Skin epidermis (tissue), 12 donors: ENCODE measurements at regions not wholly inside any gene's neighbourhood (a gene's known extent, or its start where the extent isn't known, plus 50 kb on each side); places are given as distances from the start of the nearest gene placed in this dataset.
A peak's percentile ranks its signal among the peaks of the same experiment; 100 is the strongest.
"Not testable (repeated sequence)": the region's sequence is repeated elsewhere in the genome, so short reads cannot be mapped to it uniquely, and the experiment has no call there.

Source experiments
- H3K27ac ChIP-seq, 21 experiments: fragments of 200-600 bp; sonication (generic) in 11 of 21; one replicate each; pipeline ENCODE4 v1.5.0; 2020; ENCODE audit warnings: mild to moderate bottlenecking in 3 of 21, inconsistent platforms in 2 of 21, moderate library complexity in 2 of 21
- H3K4me3 ChIP-seq, 7 experiments: fragments of 200-600 bp; sonication (generic) in 2 of 7; one replicate each; pipeline ENCODE4 v1.5.0; 2020; ENCODE audit warnings: inconsistent platforms in 2 of 7, mild to moderate bottlenecking in 2 of 7, moderate library complexity in 1 of 7

DNA sequence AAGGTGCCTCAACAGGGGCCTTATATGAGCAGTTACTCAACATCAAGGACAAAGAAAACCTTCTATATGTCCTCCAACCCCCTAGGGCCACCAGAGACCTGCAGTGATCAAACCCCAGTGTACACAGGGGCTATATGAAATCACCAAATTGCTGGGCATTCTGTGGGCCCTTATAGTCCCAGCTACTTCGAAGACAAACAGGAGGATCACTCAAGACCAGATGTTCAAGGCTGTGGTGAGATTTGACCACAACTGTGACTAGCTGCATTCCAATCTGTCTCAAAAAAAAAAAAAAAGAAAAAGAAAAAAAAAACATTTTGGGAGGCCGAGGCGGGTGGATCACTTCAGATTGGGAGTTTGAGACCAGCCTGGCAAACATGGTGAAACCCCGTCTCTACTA, 51.0 kb upstream of the PRB2 start:
- peak overlapping the region in 1 of 21 experiments; percentile 47 for H3K27ac ChIP-seq
- H3K4me3 ChIP-seq: no peak overlapping the region

DNA sequence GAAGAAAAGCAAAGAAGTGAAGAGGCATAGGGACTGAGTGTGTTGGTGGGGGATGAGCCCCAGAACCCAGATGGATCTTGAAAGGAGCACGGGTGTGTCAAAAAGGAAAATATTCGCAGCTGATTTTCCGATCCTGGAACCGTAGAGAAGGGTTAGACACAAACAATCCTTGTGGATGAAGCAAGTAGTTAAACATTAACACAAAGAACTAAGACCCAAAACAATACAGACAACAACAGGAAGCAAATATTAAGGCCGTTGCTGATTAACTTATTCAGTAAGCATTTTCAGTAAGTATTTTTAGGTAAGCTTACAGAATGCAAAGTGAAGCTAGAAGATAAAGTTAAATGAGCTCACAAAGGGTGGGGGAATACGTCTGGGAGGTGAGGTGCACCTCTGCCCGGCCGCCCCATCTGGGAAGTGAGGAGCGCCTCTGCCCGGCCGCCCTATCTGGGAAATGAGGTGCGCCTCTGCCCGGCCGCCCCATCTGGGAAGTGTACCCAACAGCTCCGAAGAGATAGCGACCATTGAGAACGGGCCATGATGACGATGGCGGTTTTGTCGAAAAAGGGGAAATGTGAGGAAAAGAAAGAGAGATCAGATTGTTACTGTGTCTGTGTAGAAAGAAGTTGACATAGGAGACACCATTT, 62.8 kb upstream of the PRB2 start:
- Histone ChIP-seq H3K4me3 (no peak overlapping the region), H3K27ac (no peak overlapping the region)

DNA sequence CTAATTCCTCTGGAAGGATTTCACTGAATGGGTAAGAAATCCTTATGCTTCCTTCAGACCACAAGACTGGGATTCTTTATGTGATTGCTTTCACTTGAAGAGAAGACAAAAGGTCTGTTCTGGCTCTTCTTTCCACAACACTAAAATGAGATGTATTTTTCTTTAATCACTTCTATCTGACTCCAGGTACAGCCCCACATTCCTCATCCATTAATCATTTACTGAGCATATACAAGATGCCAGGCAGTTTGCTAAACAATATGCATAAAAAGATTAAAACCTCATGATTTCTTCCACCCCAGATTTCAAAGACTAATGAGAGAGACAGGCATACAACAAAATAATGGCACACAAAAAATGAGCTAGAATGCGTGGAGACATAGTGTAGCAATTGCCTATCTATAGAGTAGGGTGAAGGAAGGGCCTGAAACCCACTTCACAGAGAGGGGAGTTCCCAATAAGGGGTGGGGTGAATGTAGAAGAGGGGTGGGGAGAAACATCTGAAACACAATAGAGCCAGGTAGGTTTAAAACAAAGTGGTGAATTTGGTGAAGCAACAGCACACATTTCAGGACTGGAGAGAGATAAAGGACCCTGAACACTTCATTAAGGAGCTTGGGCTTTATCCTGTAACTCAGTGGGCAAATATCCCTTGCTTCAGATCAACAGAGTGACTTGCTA, 65.1 kb upstream of the PRB2 start:
- Histone ChIP-seq H3K27ac (no peak overlapping the region), H3K4me3 (no peak overlapping the region)

DNA sequence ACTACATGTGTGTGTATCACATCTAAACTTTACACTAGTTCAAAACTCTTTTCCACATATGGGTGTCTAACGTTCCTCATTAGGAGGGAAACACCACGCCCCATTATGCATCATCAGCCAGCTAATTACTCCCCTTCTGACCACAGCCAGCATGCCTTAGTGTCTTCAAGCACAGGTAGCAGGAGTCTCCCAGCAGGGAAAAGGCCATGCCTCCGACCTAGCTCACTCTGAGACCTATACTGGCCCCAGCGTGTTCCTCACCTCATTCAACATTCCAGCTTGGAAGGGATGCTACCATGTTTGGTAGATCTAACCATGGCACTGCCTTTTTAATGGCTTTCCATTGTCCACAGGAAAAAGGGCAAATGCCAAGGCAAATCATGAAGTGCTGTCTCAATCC, 66.1 kb upstream of the PRB2 start:
- H3K4me3 ChIP-seq: no peak overlapping the region
- H3K27ac ChIP-seq: no peak overlapping the region

DNA sequence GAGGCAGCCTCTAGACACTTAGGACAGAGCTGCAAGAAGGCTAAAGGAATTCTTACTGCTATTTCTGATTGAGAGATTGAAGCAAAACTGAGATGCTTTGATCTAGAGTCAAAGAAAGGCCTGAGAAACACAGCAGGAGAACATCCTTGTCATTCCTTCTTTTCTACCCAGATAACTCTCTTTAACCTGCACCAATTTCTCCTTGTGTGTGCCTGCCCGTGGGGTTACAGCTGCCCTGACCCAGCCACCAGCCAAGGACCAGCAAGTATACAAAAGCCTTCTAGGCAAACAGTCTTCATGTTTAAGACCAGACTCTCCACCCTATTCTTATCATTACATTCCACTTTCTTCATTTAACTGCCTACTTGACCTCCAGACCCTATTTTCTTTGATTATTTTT, 81.7 kb upstream of the PRB2 start:
- H3K4me3 ChIP-seq: no peak overlapping the region
- H3K27ac ChIP-seq: no peak overlapping the region

DNA sequence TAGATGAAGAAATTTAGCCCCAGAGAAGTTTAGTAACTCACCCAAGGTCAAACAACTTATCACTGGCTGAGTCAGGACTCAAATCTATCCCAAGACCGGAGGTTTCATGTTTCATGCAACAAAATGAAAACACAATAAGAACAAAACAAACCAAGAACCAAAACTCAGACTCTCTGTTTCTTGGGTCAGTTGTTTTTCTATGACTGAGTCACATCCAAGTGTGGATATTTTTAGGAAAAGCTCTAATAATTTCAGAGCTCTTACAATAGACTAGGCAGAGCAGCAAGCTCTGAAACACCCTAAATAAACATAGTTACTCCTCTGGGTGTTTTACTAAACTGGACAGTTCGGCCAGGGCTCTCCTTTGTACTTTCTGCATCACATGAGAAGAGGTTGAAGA, 87.6 kb upstream of the PRB2 start:
- no peak overlapping the region for H3K4me3 ChIP-seq

DNA sequence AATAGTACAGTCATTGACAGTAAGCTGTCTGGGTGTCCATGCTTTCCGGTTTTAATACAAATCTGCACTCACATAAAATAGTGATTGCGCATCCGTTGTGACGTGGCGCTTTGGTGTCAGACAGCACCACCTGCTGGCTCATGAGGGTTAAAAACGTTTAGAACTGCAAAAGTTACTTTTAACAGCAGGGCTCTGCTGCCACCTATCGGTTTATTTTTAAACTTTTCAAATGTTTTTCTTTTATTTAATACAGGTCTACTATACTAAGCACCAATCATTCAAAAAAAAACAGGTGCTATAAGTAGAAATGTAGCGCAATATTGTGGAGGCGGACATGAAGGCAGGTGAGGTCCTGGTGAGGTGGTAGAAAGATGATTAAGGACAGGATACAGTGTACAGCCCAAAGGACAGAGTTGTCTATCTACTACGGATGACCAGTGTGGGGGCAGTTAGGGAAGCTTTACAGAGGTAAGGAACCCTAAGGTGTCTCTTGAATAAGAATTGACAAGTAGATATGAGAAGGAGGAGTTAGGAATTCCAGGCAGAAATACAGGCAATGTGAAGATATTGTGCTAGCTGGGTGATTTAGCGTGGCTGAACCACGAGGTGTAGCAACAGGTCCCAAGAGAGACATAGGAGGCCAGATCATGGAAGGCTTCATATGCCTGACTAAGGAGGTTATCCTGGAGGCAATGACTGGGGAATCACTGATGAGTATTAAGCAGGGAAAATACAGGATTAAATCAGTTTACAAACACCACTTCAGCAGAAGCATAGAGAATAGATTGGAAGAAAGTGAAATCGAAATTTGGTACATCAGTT, 91.5 kb upstream of the PRB2 start:
- H3K27ac ChIP-seq: no peak overlapping the region
- H3K4me3 ChIP-seq: no peak overlapping the region

More for the DNA sequence above, 87.6 kb upstream of the PRB2 start:
- no peak overlapping the region for H3K27ac ChIP-seq

DNA sequence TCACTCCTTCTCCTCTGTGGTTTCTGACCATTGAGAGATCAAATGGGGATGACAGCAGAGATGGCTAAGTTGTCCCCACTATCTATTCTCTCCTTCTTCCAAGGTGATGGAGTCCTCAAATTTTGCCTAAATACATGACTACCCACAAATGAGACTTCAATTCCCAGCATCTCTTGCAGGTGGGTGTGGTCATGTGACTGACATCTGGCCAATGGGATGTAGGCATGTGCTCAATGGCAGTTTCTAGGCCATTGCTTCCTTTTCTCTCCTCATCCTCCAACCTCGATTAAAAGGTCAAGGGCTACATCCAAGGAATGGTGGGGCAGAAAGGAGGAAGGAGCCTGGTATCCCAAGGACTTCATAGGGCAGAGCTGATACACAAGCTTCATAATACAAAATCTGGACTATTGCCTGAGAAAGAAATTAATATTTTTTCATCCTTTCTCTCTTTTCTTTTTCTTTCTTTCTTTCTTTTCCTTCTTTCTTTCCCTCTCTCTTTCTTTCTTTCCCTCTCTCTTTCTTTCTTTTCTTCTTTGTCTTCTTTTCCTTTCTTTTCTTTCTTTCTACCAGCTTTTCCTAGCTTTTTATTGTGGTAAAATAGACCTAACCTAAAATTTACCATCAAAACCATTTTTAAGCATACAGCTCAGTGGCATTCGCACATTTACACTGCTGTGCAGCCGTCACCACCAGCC, 100.9 kb upstream of the PRB2 start:
- H3K4me3 ChIP-seq: no peak overlapping the region
- H3K27ac ChIP-seq: no peak overlapping the region

DNA sequence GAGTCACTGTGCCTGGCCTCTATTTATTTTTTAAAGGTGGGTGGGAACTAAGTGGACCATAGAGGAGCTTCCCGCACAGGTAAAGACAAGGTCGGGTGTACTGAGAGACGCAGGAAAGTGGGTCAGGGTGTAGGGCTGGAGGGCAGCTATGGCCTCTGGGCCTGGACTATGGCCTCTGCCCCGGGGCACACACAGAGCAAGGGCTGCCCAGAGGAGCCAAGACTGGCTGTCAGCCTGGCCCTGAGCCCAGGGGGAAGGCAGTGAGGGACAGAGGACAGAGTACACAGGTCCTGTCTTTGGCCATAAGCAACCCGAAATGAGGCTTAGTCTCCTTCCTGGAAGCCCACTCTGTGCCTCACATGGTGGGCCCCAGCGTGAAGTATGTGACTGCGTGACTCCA, 102.1 kb upstream of the PRB2 start:
- H3K27ac ChIP-seq: no peak overlapping the region
- no peak overlapping the region for H3K4me3 ChIP-seq

DNA sequence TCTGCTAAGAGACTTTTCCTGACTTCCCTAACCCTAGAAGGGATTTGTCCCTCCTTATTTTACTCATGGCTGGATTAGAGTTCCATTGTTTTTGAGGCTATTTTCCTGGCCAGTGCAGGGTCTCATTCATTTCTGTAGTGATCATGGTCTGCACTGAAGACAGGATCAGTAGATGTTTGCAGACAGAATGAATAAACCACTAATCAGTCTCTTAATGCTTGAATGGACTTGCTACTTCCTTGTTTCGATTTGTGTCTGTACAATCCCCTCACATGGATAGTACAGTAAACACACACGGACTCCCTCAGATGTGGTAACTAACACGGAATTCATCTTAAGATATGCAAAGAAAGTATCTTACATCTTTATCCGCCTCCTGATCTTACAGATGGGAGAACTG, 102.6 kb upstream of the PRB2 start:
- H3K4me3 ChIP-seq: no peak overlapping the region

DNA sequence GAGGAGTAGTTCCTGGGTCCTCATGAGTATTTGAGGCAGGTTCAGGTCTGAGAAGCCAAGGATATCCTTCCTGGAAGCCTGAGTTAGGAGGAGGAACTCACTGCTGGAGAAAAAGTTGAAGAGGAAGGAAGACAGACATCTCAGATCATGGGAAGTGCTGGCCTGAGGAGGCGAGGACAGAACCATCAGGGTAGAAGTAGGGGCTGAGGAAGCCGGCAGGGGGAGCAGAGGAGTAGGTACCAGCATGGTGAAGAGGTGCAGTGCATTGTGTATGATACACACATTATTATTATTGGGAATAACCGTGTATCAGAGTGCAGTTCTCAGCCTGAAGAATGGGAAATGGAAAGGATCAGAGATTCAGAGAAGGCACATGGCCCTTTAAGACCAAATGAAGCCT, 103.2 kb upstream of the PRB2 start:
- H3K27ac ChIP-seq, H3K4me3 ChIP-seq: not testable (repeated sequence)

More for the DNA sequence above, 102.6 kb upstream of the PRB2 start:
- H3K27ac ChIP-seq: no peak overlapping the region

DNA sequence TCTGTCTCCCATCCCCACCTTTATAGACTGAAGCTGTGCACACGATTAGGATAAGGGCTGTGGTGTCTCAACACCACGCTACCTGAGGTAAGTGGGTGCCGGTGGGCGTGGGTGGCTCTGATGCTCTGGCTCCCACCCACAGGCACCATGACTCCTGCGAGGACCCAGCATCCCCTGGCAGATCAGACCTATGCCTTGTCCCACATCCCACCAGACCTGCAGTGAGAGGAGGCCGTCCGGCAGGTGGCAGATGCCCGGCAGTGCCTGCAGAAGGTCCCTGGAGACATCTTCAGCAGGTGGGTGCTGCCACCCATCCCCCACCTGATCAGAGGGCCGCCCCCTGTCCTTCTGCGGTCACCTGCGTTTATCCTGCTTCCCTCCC, 104.4 kb upstream of the PRB2 start:
- Histone ChIP-seq H3K27ac (no peak overlapping the region), H3K4me3 (no peak overlapping the region)

DNA sequence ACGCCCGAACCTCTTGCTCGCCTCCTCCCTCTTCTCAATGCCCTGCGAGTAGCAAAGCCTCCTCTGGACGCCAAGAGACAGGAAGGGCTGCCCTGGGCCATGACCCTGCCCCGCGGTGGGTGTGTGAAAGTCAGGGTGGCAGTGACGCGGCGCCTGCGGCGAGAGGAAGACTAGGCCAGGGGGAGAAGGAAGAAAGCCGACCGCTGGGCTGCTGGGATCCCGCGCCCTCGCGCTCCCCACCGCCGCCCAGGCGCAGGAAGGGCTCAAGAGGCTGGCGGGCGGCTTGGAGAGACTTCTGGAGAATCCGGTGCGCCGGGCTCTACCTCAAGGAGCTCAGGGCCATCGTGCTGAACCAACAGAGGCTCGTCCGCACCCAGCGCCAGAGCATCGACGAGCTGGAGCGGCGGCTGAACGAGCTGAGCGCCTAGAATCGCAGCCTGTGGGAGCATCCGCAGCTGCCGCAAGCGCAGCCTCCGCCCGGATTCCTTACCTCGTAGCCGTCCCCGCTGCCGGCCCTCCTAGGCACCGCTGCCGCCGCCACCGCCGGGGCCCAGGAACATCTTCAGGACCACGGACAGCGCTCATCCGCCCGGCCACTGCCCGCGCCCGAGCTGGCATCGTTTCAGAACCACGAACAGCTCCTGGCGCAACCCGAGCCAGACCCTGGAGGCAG, 105.0 kb upstream of the PRB2 start:
- no peak overlapping the region for H3K4me3 ChIP-seq
- no peak overlapping the region for H3K27ac ChIP-seq

DNA sequence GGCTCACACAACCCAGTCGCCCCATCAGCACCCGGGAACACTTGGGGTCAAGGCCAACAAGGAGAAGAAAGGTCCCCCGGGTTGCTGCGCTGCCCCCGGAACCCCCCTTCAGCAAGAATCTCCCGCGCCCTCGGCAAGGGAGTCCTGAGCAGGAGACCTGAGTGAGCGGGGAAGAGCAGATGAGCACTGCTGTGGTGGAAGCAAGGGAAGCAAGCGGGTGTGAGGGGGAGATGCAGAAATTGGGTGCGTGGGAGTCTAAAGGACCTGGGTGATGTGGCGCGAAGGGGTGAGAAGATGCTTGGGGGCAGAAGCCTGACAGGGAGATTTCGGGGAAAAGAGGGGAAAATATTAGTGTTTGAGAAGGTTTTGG, 105.5 kb upstream of the PRB2 start:
- Histone ChIP-seq H3K4me3 (no peak overlapping the region), H3K27ac (no peak overlapping the region)

DNA sequence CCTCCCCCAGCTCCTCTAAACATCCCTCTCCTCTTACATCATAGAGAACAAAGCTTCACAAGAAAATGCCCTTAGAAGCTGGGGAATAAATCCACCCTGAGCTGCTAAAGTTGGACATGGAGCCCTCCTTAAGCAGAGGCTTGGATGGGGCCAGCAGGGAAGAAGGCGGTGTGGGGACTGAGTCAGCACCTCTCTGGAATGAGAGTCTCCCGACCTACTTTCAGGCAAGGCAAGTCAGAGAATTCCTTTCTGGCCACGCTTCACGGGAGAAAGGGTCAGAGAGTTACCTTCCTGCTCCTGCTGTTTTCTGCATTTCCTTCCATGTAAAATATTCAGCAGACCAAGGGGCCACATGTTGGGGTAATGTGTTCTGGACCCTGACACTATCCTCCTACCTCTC, 113.3 kb upstream of the PRB2 start:
- Histone ChIP-seq H3K4me3 (no peak overlapping the region), H3K27ac (no peak overlapping the region)

DNA sequence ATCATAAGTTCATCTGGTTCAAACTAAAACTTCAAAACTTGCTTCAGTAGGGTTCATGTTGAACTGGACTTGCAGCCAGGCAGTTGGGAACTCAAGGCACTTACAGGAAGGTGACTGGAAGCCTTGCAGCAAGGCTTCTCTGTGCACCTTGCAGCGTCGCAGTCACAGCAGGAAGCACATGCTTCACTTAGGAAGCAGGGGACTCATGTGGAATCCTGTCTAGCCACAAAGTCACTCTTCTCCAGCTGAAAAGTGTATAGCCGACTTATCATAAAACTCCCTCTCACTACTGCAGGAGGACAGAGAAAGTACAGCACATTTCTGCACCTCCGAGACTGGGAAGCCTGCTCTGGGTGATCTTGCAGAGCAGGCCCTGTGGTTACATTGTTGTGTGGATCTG, 114.0 kb upstream of the PRB2 start:
- Histone ChIP-seq H3K27ac (no peak overlapping the region), H3K4me3 (no peak overlapping the region)

DNA sequence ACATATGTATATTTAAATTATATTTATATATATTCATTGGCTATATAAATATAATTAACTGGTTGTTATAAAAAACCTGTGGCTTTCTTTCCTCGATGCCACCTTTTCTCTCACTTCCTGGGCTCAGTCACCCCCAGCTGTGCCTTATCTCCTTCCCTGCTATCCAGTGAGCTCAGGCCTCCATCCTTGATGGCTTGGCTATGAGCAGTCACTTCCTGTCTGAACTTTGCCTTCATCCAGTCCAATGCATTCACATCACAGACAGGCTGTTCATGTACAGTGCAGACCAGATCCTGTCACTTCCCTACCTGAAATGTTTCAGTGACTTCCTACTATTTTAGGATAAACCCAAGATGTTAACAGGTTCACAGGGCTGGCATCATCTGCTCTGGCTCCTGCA, 115.3 kb upstream of the PRB2 start:
- Histone ChIP-seq H3K4me3 (no peak overlapping the region), H3K27ac (no peak overlapping the region)

DNA sequence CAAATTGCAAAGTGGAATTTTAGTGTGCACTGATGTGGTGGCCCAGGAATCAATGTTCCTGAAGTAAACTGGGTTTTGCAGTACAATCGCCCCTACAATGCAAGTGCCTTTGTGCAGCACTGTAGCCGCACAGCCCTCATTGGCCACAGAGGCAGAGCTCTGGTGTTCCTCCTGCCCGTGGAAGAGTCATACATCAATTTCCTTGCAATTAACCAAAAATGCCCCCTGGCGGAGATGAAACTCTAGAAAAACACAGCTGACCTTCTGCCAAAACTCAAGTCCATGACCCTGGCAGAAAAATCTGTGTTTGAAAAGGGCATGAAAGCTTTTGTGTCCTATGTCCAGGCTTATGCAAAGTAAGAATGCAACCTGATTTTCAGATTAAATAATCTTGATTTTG, 117.9 kb upstream of the PRB2 start:
- no peak overlapping the region for H3K4me3 ChIP-seq
- H3K27ac ChIP-seq: no peak overlapping the region

DNA sequence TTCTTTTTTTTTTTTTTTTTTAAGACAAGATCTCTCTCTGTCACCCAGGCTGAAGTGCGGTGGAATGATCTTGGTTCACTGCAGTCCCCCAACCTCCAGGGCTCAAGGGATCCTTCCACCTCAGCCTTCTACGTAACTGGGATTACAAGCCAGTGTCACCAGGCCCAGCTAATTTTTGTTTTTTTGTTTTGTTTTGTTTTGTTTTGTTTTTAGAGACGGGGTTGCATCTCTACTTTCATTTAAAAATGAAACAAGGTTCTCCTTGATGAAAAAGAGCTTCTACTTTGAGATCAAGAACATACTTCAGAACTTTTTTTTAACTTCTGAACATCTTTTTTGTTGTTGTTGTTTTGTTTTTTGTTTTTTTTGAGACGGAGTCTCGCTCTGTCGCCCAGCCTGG, 121.7 kb upstream of the PRB2 start:
- H3K27ac ChIP-seq: no peak overlapping the region
- no peak overlapping the region for H3K4me3 ChIP-seq

DNA sequence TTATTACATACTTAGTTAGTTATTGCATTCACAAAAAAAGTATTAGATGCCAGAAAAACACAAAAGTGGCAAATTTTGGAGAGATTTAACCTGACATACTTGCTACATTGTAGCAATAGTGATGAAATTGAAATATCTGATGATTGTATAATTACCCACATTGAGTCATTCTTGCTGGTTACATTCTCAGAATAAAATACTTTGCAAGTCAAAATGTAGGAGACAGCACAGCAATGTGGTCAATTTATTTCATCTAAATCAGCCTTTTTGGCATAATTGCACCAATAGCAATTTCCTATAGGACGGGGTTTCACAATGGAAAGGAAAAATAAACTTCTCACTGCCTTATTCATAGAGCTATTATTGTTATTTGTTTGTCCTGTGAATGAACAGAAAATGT, 125.0 kb upstream of the ETV6 start:
- Histone ChIP-seq H3K27ac (no peak overlapping the region), H3K4me3 (no peak overlapping the region)
